Fibroblast of lung (primary cell): ENCODE measurements at regions not wholly inside any gene's neighbourhood (a gene's known extent, or its start where the extent isn't known, plus 50 kb on each side); places are given as distances from the start of the nearest gene placed in this dataset.

Experiments
- DNase-seq, 2 donors: peaks; one replicate each; pipeline versions ENCODE4 v3.0.0 to v3.0.0-alpha.2; 2010; ENCODE audit warnings: low read depth in 2 of 2
- H2AFZ ChIP-seq: 2 replicates; pipeline ENCODE4 v1.5.1; 2012; ENCODE audit warnings: low read length, control low read depth, inconsistent platforms
- H3K27ac ChIP-seq: 2 replicates; pipeline ENCODE4 v1.5.1; 2011; ENCODE audit warnings: low read length, control low read depth; ENCODE audit not compliant: insufficient read depth
- H3K27me3 ChIP-seq: 2 replicates; pipeline ENCODE4 v1.5.1; 2011; ENCODE audit warnings: mild to moderate bottlenecking, low read length; ENCODE audit not compliant: control insufficient read depth, insufficient read depth
- H3K36me3 ChIP-seq: 2 replicates; pipeline ENCODE4 v1.5.1; 2011; ENCODE audit warnings: low read length; ENCODE audit not compliant: control insufficient read depth, insufficient read depth
- H3K4me1 ChIP-seq: 2 replicates; pipeline ENCODE4 v1.5.1; 2011; ENCODE audit warnings: low read length; ENCODE audit not compliant: control insufficient read depth, insufficient read depth; ENCODE audit errors: extremely low read depth
- H3K4me2 ChIP-seq: 2 replicates; pipeline ENCODE4 v1.5.1; 2011; ENCODE audit warnings: low read length, control low read depth; ENCODE audit not compliant: insufficient read depth; ENCODE audit errors: extremely low read depth
- H3K4me3 ChIP-seq, 4 experiments: fragments of 200-600 bp in 1 of 4; sonication (generic) in 1 of 4; replicated peaks in 1 of 4; 2 replicates each; pipeline ENCODE4 v1.5.1; 2011 to 2016; ENCODE audit warnings: low read length in 4 of 4, low read depth in 3 of 4, mild to moderate bottlenecking in 3 of 4, control low read depth in 2 of 4, inconsistent platforms in 1 of 4, mixed read lengths in 1 of 4; ENCODE audit not compliant: insufficient read depth in 1 of 4; ENCODE audit errors: control extremely low read depth in 1 of 4
- H3K79me2 ChIP-seq: 2 replicates; pipeline ENCODE4 v1.5.1; 2012; ENCODE audit warnings: mild to moderate bottlenecking, low read length, inconsistent platforms; ENCODE audit not compliant: control insufficient read depth, insufficient read depth
- H3K9ac ChIP-seq: 2 replicates; pipeline ENCODE4 v1.5.1; 2011; ENCODE audit warnings: mild to moderate bottlenecking, low read length, control low read depth; ENCODE audit not compliant: insufficient read depth
- H3K9me3 ChIP-seq: 2 replicates; pipeline ENCODE4 v1.5.1; 2012; ENCODE audit warnings: low read depth, low read length; ENCODE audit not compliant: control insufficient read depth, insufficient read depth
- H4K20me1 ChIP-seq: 2 replicates; pipeline ENCODE4 v1.5.1; 2011; ENCODE audit warnings: low read length; ENCODE audit not compliant: control insufficient read depth, insufficient read depth; ENCODE audit errors: extremely low read depth
- EZH2 ChIP-seq: IDR thresholded peaks from 2 replicates; pipeline ENCODE4 v1.5.1; 2012; ENCODE audit warnings: low read length, control low read depth, mild to moderate bottlenecking; ENCODE audit errors: missing control alignments
- TF ChIP-seq, protein P1 (sequence below), 2 donors: IDR thresholded peaks in 1 of 2; conservative IDR thresholded peaks in 1 of 2; 1 replicate in 1 of 2; 2 replicates in 1 of 2; pipeline ENCODE4 v1.5.1; 2011 to 2012; ENCODE audit warnings: low read length in 2 of 2, control low read depth in 1 of 2, inconsistent platforms in 1 of 2, low read depth in 1 of 2, mild to moderate bottlenecking in 1 of 2

DNA sequence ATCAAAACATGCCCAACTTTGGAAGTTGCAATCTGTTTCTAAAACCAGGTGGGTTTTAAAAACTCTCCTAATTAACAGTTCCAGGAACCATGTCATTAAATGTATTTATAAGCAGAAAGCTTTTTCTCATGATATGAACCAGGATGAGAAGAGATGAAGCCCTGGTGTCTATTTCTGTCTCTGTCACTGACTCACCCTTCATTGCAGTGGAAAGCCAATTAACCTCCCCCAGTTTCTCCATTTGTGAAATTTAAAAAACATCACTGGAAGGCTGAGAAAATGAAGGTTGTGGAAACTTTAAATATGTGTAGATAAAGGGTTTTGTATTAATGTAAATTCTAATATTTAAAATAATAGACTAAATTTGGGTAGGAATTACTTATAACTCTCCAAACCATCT is 1088.0 kb downstream of the SORCS1 start:
- H4K20me1 ChIP-seq: no peaks in the 10 kb centered on the region
- no peaks in the 10 kb centered on the region for H3K4me1 ChIP-seq
- H3K4me3 ChIP-seq: no peak overlapping the region
- TF ChIP-seq EZH2: no peak
- TF ChIP-seq, protein P1, sequence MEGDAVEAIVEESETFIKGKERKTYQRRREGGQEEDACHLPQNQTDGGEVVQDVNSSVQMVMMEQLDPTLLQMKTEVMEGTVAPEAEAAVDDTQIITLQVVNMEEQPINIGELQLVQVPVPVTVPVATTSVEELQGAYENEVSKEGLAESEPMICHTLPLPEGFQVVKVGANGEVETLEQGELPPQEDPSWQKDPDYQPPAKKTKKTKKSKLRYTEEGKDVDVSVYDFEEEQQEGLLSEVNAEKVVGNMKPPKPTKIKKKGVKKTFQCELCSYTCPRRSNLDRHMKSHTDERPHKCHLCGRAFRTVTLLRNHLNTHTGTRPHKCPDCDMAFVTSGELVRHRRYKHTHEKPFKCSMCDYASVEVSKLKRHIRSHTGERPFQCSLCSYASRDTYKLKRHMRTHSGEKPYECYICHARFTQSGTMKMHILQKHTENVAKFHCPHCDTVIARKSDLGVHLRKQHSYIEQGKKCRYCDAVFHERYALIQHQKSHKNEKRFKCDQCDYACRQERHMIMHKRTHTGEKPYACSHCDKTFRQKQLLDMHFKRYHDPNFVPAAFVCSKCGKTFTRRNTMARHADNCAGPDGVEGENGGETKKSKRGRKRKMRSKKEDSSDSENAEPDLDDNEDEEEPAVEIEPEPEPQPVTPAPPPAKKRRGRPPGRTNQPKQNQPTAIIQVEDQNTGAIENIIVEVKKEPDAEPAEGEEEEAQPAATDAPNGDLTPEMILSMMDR (conservative IDR thresholded peaks at IDR 0.05 in 1 of 2, IDR thresholded peaks at IDR 0.05 in 1 of 2; ENCODE audit: low read depth in 1 of 2, low read length in 2 of 2): no peak
- no peak overlapping the region for H2AFZ ChIP-seq
- H3K27me3 ChIP-seq: no peaks in the 10 kb centered on the region
- no peak overlapping the region for H3K4me2 ChIP-seq
- H3K9ac ChIP-seq: no peak overlapping the region
- H3K9me3 ChIP-seq: no peaks in the 10 kb centered on the region
- no peak overlapping the region for H3K27ac ChIP-seq
- DNase-seq: no peak
- no peaks in the 10 kb centered on the region for H3K79me2 ChIP-seq
- no peaks in the 10 kb centered on the region for H3K36me3 ChIP-seq

DNA sequence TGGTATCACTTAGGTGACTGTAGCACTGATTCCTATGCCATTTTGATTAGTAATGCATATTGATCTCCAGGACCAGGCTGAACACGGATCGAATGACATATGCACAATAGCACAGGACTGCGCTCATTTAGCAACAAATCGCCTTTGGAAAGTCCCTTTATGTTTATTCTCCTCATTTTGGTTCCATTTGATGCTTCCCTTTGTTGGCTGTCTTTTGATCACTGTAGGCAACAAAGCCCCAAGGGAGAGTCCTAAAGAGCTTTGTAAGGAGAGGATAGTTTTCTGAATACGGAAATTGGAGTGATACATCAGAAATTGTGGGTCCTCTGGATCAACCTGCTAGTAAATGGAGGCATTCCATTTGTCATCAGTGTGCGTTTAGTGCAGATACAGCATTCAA is 1111.4 kb downstream of the SORCS1 start:
- H3K4me1 ChIP-seq: no peaks in the 10 kb centered on the region
- DNase-seq: no peak
- no peak overlapping the region for H3K4me2 ChIP-seq
- H4K20me1 ChIP-seq: no peaks in the 10 kb centered on the region
- H3K9ac ChIP-seq: no peak overlapping the region
- no peaks in the 10 kb centered on the region for H3K27me3 ChIP-seq
- no peaks in the 10 kb centered on the region for H3K79me2 ChIP-seq
- H3K36me3 ChIP-seq: no peaks in the 10 kb centered on the region
- H3K4me3 ChIP-seq: no peak overlapping the region
- no peak overlapping the region for H2AFZ ChIP-seq
- H3K9me3 ChIP-seq: no peaks in the 10 kb centered on the region
- TF ChIP-seq, protein P1 (conservative IDR thresholded peaks at IDR 0.05 in 1 of 2, IDR thresholded peaks at IDR 0.05 in 1 of 2; ENCODE audit: low read depth in 1 of 2, low read length in 2 of 2): no peak
- no peak overlapping the region for H3K27ac ChIP-seq

DNA sequence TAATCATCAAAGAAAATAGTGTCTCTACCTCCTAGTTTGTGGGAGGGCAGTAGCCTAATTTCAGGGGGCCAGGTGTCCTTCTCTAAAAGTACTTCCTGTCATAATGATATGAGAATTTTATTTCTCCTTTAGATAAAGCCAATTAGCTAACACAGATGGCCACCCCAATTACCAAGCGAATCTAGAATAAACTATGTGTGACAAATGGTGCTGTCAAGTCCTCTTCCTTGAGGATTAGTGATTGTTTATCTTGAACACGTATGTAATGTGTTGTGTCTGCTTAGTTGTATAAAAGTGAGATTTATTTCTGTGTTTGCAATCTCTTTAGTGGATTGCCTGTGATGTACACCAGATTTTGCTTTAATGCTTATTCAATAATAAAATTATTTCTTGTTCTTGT is 1120.0 kb downstream of the SORCS1 start:
- Histone ChIP-seq H3K79me2 (no peaks in the 10 kb centered on the region), H2AFZ (no peak overlapping the region), H3K36me3 (no peaks in the 10 kb centered on the region), H3K27ac (no peak overlapping the region), H3K9me3 (no peaks in the 10 kb centered on the region), H3K4me1 (no peaks in the 10 kb centered on the region), H3K9ac (no peak overlapping the region), H3K4me3 (no peak overlapping the region), H3K4me2 (no peak overlapping the region), H4K20me1 (no peaks in the 10 kb centered on the region), H3K27me3 (no peaks in the 10 kb centered on the region)
- TF ChIP-seq, protein P1 (conservative IDR thresholded peaks at IDR 0.05 in 1 of 2, IDR thresholded peaks at IDR 0.05 in 1 of 2; ENCODE audit: low read depth in 1 of 2, low read length in 2 of 2): no peak
- no peak for TF ChIP-seq EZH2
- no peak for DNase-seq
